Fibroblast of the aortic adventitia (primary cell): ENCODE measurements at regions not wholly inside any gene's neighbourhood (a gene's known extent, or its start where the extent isn't known, plus 50 kb on each side); places are given as distances from the start of the nearest gene placed in this dataset.
"Not testable (repeated sequence)": the region's sequence is repeated elsewhere in the genome, so short reads cannot be mapped to it uniquely, and the experiment has no call there.

Experiments
- DNase-seq: peaks from one replicate; pipeline ENCODE4 v3.0.0-alpha.2; 2010; ENCODE audit warnings: low read depth
- H3K4me3 ChIP-seq: 2 replicates; pipeline ENCODE4 v1.5.1; 2011; ENCODE audit warnings: low read depth, mild to moderate bottlenecking, control low read depth, low read length, moderate library complexity
- CTCF ChIP-seq: IDR thresholded peaks from 2 replicates; pipeline ENCODE4 v1.5.1; 2011; ENCODE audit warnings: mild to moderate bottlenecking, low read length, control low read depth, inconsistent platforms; ENCODE audit not compliant: insufficient read depth

- no peak for DNase-seq
- no peak for TF ChIP-seq CTCF
- H3K4me3 ChIP-seq = no peak overlapping the region
These were observed 143.1 kb downstream of the NPY start for GRCh38 chr7:24427048-24427447.

- no peak for TF ChIP-seq CTCF
- H3K4me3 ChIP-seq = no peak overlapping the region
- no peak for DNase-seq
These were observed 144.6 kb upstream of the PALS2 start for GRCh38 chr7:24428676-24429075.

GRCh38 chr7:24432677-24433076, 140.6 kb upstream of the PALS2 start:
- TF ChIP-seq CTCF = no peak
- no peak overlapping the region for H3K4me3 ChIP-seq
- DNase-seq = no peak

- TF ChIP-seq CTCF = no peak
- no peak overlapping the region for H3K4me3 ChIP-seq
- no peak for DNase-seq
These were observed 138.3 kb upstream of the PALS2 start for GRCh38 chr7:24434972-24435371.

- H3K4me3 ChIP-seq = no peak overlapping the region
- no peak for DNase-seq
- no peak for TF ChIP-seq CTCF
These were observed 136.9 kb upstream of the PALS2 start for GRCh38 chr7:24436131-24436920.

- H3K4me3 ChIP-seq = no peak overlapping the region
- no peak for DNase-seq
- TF ChIP-seq CTCF = no peak
These were observed 135.0 kb upstream of the PALS2 start for GRCh38 chr7:24438232-24438631.

GRCh38 chr7:24439104-24439503, 134.1 kb upstream of the PALS2 start:
- DNase-seq, H3K4me3 ChIP-seq: not testable (repeated sequence)
